Large intestine (tissue), 3 donors: ENCODE measurements at regions not wholly inside any gene's neighbourhood (a gene's known extent, or its start where the extent isn't known, plus 50 kb on each side); places are given as distances from the start of the nearest gene placed in this dataset.
"Not testable (repeated sequence)": the region's sequence is repeated elsewhere in the genome, so short reads cannot be mapped to it uniquely, and the experiment has no call there.

Experiments used
- DNase-seq, 2 donors: peaks; one replicate each; pipeline versions ENCODE4 v3.0.0 to v3.0.0-alpha.2; 2013
- H3K27ac ChIP-seq: one replicate; pipeline ENCODE4 v1.5.1; 2013; ENCODE audit warnings: low read length
- H3K27me3 ChIP-seq: 2 replicates; pipeline ENCODE4 v1.6.1; 2013; ENCODE audit warnings: low read length; ENCODE audit not compliant: control insufficient read depth, insufficient read depth
- H3K36me3 ChIP-seq: 2 replicates; pipeline ENCODE4 v1.6.1; 2013; ENCODE audit warnings: low read length; ENCODE audit not compliant: control insufficient read depth, insufficient read depth
- H3K4me1 ChIP-seq: one replicate; pipeline ENCODE4 v1.6.1; 2013; ENCODE audit warnings: low read length; ENCODE audit not compliant: control insufficient read depth, insufficient read depth
- H3K4me3 ChIP-seq: one replicate; pipeline ENCODE4 v1.5.1; 2013; ENCODE audit warnings: low read length
- H3K9me3 ChIP-seq: one replicate; pipeline ENCODE4 v1.6.1; 2013; ENCODE audit warnings: mild to moderate bottlenecking, low read depth, low read length, moderate library complexity; ENCODE audit not compliant: control insufficient read depth
- WGBS: methylation state at CpG from one replicate; pipeline ENCODE4 v1.1.5; 2013; ENCODE audit warnings: low lambda C conversion rate; ENCODE audit not compliant: insufficient coverage; 5-methylcytosine and 5-hydroxymethylcytosine counted together

DNA sequence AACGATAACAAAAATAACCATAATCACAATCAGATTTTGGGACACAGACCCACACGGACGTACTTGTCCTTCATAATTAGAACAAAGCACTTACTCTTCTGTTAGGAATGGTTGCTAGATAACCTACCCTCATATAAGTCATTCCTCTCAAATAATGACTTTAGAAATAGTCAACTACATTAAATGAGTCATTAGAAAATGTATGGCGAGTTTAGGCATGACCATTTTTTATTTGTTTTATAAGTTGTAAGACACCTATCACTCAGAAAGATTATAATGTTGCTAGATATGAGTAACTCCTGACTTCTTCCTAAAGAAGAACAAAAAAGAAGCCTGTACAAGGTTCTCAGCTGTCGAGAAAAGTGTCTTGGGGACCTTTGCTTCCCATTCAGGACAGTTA lies 1637.5 kb upstream of the PCDH7 start:
- no peak overlapping the region for H3K27ac ChIP-seq
- no peak overlapping the region for H3K4me3 ChIP-seq
- no peaks in the 10 kb centered on the region for H3K27me3 ChIP-seq
- no peaks in the 10 kb centered on the region for H3K4me1 ChIP-seq
- H3K9me3 ChIP-seq = no peaks in the 10 kb centered on the region
- WGBS = 88% methylated on average over 1 of the region's 5 CpGs
- DNase-seq = no peak
- H3K36me3 ChIP-seq = no peaks in the 10 kb centered on the region

DNA sequence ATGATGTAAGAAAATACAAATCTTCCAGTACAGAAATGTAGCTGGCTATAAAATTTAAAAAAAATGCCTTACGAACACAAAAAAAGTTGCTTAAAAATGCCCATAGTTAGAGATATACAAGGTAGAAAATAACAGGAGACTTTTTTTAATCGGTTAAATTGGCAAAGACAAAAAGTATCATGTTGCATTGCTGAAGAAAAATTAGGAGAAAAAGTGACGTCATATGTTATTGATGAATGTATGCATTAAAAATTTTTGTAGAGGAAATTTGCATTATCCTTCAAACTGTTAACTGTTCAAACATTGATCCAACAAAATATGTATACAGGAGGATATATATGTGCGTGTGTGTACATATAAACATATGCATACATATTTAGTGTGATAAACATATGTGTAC lies 1634.4 kb upstream of the PCDH7 start:
- no peaks in the 10 kb centered on the region for H3K27me3 ChIP-seq
- WGBS = 100% methylated on average over 2 of the region's 4 CpGs
- H3K27ac ChIP-seq = no peak overlapping the region
- no peaks in the 10 kb centered on the region for H3K4me1 ChIP-seq
- H3K9me3 ChIP-seq = no peaks in the 10 kb centered on the region
- DNase-seq = no peak
- H3K4me3 ChIP-seq = no peak overlapping the region
- no peaks in the 10 kb centered on the region for H3K36me3 ChIP-seq

DNA sequence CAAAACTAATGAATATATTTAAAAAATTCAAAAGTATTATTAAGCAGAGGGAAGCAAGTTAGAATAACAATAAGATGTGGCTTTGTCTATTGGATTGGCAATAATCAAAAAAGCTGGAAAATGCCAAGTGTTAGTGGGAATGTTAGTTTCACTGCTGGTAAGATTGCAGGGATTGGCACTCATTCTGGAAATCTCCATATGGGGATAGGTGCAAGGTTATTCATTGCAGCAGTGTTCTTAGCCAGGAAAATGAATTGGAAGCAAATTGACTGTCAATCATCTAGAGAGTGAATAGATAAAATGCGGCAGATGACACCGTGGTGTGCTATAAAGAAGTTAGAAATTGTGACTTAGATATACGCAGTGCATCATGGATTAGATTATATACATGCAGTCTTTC lies 1615.5 kb upstream of the PCDH7 start:
- Histone ChIP-seq H3K9me3 (no peaks in the 10 kb centered on the region), H3K4me1 (no peaks in the 10 kb centered on the region), H3K36me3 (no peaks in the 10 kb centered on the region), H3K4me3 (no peak overlapping the region), H3K27me3 (no peaks in the 10 kb centered on the region), H3K27ac (no peak overlapping the region)
- no peak for DNase-seq
- 100% methylated on average over 2 of the region's 3 CpGs for WGBS

DNA sequence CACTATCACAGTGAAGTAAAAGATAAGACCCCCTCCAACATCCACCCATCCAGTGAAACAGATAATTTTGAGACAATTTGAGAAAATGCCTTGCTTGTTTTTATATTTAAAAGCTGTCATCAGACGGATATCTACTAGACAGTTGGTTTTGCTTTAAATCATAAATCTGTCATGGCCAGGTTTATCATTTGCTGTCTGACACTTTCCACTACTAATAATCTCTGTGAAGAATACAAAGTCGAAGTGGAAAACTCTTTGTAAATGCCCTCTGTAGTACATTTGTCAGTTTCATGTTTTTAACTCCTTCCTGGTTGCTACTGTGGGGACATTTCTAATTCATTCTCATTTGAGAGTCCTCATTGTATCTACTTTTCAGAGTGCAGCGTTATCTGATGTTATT lies 1606.2 kb upstream of the PCDH7 start:
- DNase-seq = no peak
- Histone ChIP-seq H3K27me3 (no peaks in the 10 kb centered on the region), H3K27ac (no peak overlapping the region), H3K4me1 (no peaks in the 10 kb centered on the region), H3K9me3 (peaks cover 7% of the 10 kb centered on the region), H3K36me3 (no peaks in the 10 kb centered on the region), H3K4me3 (no peak overlapping the region)
- 55% methylated on average over 2 of the region's 3 CpGs for WGBS

DNA sequence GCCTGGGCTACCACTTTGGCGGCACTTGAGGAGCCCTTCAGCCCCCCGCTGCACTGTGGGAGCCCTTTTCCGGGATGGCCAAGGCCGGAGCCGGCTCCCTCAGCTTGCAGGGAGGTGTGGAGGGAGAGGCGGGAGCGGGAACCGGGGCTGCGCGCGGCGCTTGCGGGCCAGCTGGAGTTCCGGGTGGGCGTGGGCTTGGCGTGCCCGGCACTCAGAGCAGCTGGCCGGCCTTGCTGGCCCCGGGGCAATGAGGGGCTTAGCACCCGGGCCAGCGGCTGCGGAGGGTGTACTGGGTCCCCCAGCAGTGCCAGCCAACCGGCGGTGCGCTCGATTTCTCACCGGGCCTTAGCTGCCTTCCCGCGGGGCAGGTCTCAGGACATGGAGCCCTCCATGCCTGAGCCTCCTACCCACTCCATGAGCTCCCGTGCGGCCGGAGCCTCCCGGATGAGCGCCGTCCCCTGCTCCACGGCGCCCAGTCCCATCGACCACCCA lies 1602.9 kb upstream of the PCDH7 start:
- H3K36me3 ChIP-seq, H3K9me3 ChIP-seq, H3K4me1 ChIP-seq, H3K27me3 ChIP-seq, H3K4me3 ChIP-seq, DNase-seq, H3K27ac ChIP-seq: not testable (repeated sequence)
- no CpG with 5 or more reads among the region's 38 CpGs for WGBS

DNA sequence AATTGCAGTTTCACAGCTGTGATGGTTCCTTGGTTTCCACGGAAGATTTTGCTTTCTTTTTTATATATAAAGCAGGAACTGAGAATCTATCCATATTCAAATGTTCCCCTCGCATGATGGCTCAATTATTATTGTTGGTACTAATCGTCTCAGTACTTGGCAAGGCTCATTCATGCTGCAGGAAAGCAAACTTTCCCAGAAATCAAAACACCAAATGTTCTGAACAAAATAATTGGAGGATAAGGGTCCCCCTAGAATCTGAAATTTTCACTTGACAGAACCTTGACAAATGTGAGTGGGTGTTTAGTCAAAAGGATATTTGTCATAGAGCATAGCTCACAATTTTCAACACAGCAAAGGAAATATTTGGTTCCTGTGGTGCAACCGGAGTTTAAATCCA lies 1598.6 kb upstream of the PCDH7 start:
- Histone ChIP-seq H3K9me3 (peaks cover 7% of the 10 kb centered on the region), H3K4me1 (no peaks in the 10 kb centered on the region), H3K36me3 (no peaks in the 10 kb centered on the region), H3K27ac (no peak overlapping the region), H3K27me3 (no peaks in the 10 kb centered on the region), H3K4me3 (no peak overlapping the region)
- no CpG with 5 or more reads among the region's 4 CpGs for WGBS
- no peak for DNase-seq

DNA sequence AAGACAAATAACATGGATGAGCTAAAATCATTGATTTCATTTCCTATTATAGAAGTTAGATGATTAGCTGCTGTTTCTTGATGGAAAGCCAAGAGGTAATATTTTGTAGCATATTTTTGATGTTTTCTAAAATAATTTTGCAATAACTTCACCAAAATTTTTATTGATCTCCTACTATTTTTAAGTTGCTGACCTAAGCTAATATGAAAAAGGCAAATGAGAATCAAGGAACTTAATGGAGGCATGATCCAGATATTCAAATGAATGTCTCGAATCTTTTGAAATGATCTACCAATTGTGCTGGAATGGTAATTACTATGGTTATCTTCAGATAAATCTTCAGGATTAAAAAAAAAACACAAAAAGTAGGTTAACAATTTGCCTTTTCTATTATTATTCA lies 1591.4 kb upstream of the PCDH7 start:
- no peaks in the 10 kb centered on the region for H3K4me1 ChIP-seq
- H3K36me3 ChIP-seq = no peaks in the 10 kb centered on the region
- no peaks in the 10 kb centered on the region for H3K27me3 ChIP-seq
- DNase-seq = no peak
- no peak overlapping the region for H3K27ac ChIP-seq
- H3K9me3 ChIP-seq = no peaks in the 10 kb centered on the region
- WGBS = no CpG with 5 or more reads among the region's 1 CpG
- H3K4me3 ChIP-seq = no peak overlapping the region

DNA sequence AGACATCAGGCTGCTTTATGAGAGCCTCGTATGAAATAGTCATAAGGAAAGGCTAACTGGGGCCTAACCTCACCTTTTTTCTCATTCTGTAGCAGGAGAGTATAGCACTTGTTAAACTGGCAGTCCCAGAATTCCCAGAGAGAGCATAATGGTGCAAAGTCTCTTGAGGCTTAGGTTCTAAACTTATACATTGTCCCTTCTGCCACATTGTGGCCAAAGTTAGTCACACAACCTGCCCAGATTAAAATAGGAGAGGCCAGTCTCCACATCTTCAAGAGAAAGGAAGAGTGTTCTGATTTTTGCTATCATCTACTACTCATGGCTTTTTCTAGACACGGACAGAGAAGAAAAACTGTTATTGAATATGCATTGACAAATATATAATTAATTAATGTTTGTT lies 1588.9 kb upstream of the PCDH7 start:
- Histone ChIP-seq H3K4me3 (no peak overlapping the region), H3K36me3 (no peaks in the 10 kb centered on the region), H3K9me3 (no peaks in the 10 kb centered on the region), H3K27me3 (no peaks in the 10 kb centered on the region), H3K27ac (no peak overlapping the region), H3K4me1 (no peaks in the 10 kb centered on the region)
- WGBS = 100% methylated on average over 1 of the region's 2 CpGs
- DNase-seq = no peak

DNA sequence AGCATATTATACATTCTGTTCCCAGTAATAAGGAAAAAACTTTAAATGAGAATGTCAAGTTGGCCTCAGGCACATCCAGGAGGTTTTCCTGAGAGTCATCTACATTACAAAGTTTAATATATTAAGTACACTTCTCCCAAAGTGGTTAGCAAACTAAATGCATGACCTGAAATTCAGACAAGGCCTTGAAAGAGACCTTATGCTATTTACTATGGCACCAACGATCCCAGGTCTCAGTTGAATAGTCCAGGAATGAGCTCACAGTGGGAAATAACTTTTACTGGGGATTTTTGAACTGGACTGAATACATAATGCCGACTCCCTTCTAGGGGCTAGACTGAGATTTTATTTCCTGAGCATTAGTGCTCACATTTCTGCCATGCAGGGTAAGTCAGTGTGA lies 1577.5 kb upstream of the PCDH7 start:
- no peaks in the 10 kb centered on the region for H3K9me3 ChIP-seq
- no peak for DNase-seq
- H3K27me3 ChIP-seq = no peaks in the 10 kb centered on the region
- H3K36me3 ChIP-seq = no peaks in the 10 kb centered on the region
- no CpG with 5 or more reads among the region's 2 CpGs for WGBS
- no peak overlapping the region for H3K27ac ChIP-seq
- no peak overlapping the region for H3K4me3 ChIP-seq
- H3K4me1 ChIP-seq = no peaks in the 10 kb centered on the region

DNA sequence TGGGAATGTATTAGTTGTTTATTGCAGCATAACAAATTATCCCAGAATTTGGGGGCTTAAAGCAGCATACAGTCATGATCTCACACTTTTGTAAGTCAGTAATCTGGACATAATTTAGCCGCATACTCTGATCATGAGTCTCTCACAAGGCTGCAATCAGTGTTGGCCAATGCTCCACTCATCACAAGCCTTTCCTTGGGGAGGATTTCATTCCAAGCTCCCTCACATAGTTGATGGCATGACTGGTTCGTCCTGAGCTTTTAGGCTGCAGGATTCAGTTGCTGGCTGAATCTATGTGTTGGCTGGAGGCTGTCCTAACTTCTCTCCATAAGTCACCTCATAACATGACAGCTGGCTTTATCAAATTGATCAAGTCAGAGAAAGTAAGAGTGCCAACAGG lies 1568.6 kb upstream of the PCDH7 start:
- Histone ChIP-seq H3K4me1 (no peaks in the 10 kb centered on the region), H3K27ac (no peak overlapping the region), H3K4me3 (no peak overlapping the region), H3K9me3 (no peaks in the 10 kb centered on the region), H3K36me3 (no peaks in the 10 kb centered on the region), H3K27me3 (no peaks in the 10 kb centered on the region)
- no CpG with 5 or more reads among the region's 2 CpGs for WGBS
- DNase-seq = no peak

DNA sequence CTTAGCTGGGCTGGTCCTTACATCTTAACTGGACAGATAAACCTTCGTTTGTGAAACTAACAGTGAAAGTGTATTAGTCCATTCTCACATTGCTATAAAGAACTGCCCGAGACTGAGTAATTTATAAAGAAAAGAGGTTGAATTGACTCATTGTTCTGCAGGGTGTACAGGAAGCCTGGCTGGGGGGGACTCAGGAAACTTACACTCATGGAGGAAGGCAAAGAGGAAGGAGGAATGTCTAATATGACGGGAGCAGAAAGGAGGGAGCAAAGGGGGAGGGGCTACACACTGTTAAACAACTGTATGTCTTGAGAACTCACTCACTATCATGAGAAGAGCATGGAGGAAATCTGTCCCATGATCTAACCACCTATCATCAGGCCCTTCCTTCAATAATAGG lies 1566.5 kb upstream of the PCDH7 start:
- no peak overlapping the region for H3K27ac ChIP-seq
- 67% methylated on average over 1 of the region's 3 CpGs for WGBS
- no peaks in the 10 kb centered on the region for H3K36me3 ChIP-seq
- H3K9me3 ChIP-seq = no peaks in the 10 kb centered on the region
- DNase-seq = no peak
- H3K4me1 ChIP-seq = no peaks in the 10 kb centered on the region
- no peak overlapping the region for H3K4me3 ChIP-seq
- H3K27me3 ChIP-seq = no peaks in the 10 kb centered on the region
